ENCODE measurements at regions not wholly inside any gene's neighbourhood (a gene's known extent, or its start where the extent isn't known, plus 50 kb on each side); places are given as distances from the start of the nearest gene placed in this dataset.

DNA sequence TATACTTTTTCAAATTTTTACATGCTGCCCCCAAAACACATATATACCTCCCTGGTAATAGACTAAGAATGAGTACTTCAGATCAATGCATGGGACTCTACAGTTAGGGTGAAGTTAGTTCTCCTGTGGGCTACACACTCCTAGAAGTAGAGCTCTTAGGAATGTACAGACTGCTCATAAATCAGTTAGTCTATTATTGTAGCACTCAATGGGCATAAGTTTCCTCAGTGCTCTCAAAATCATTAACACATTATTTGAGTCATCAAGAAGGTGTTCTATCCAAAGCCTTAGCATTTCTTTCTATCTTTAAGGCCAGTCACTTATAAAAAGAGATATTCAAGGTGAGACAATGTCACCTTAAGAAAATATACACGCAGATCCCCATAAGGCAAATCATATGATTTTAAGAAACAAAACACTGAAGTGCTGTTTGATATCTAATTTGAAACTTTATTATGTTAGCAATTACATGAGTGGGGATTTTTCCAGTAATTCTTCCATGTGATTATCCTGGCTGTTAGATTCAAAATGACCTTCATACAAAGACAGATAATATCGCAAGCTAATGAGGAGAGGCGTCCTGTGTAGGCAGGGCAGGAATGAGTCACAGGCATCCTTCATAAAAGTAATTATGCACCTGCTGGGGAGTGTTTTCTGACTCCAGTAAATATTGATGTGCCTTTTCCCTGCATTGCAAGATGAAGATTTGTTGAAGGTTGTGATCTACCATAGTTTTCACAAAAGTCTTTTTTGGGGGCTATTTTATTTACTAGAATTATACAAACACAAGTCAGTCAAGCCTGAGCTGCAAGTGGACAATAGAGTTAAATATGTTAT, 167.2 kb upstream of the ATP1B1 start:
- CTCF ChIA-PET: interaction anchor here (0.9 kb wide), 1 partner anchor 17 kb away, joined by 3 read pairs; no protein-coding TSS in a partner anchor
- FAIRE-seq: no peak
- DNase-seq (ENCODE audit: low read depth in 1 of 2, low spot score in 1 of 2): no peak
- H3K4me2 ChIP-seq: no peak overlapping the region
- H3K4me3 ChIP-seq: no peak overlapping the region
- 0 out of 3 replicates have a peak, but pooled peaks cover 3% of the 10 kb centered on the region for H3K9me3 ChIP-seq
- POLR2A ChIA-PET: no interaction called here
- WGBS (ENCODE audit: missing lambda C conversion rate): 49% methylated on average over 3 of the region's 3 CpGs
- TF ChIP-seq, protein P1, sequence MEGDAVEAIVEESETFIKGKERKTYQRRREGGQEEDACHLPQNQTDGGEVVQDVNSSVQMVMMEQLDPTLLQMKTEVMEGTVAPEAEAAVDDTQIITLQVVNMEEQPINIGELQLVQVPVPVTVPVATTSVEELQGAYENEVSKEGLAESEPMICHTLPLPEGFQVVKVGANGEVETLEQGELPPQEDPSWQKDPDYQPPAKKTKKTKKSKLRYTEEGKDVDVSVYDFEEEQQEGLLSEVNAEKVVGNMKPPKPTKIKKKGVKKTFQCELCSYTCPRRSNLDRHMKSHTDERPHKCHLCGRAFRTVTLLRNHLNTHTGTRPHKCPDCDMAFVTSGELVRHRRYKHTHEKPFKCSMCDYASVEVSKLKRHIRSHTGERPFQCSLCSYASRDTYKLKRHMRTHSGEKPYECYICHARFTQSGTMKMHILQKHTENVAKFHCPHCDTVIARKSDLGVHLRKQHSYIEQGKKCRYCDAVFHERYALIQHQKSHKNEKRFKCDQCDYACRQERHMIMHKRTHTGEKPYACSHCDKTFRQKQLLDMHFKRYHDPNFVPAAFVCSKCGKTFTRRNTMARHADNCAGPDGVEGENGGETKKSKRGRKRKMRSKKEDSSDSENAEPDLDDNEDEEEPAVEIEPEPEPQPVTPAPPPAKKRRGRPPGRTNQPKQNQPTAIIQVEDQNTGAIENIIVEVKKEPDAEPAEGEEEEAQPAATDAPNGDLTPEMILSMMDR (IDR thresholded peaks at IDR 0.05): no peak
- TF ChIP-seq RAD21 (conservative IDR thresholded peaks at IDR 0.05 in 1 of 2, IDR thresholded peaks at IDR 0.05 in 1 of 2) (no peak), JUN (IDR thresholded peaks at IDR 0.05) (no peak), RARB (CRISPR knock-in tag; IDR thresholded peaks at IDR 0.05) (no peak)
- TF ChIP-seq, protein P2, sequence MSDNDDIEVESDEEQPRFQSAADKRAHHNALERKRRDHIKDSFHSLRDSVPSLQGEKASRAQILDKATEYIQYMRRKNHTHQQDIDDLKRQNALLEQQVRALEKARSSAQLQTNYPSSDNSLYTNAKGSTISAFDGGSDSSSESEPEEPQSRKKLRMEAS (IDR thresholded peaks at IDR 0.05): no peak
- H3K4me1 ChIP-seq: no peaks in the 10 kb centered on the region
- H3K27ac ChIP-seq: no peak overlapping the region
- no peak for ATAC-seq

GRCh38 chr1:168939947-168940223, 166.6 kb upstream of the ATP1B1 start:
- no peak overlapping the region for H3K27ac ChIP-seq
- FAIRE-seq: no peak
- TF ChIP-seq SMC3 (IDR thresholded peaks at IDR 0.05) (no peak), MAFK (IDR thresholded peaks at IDR 0.05; ENCODE audit: partially characterized antibody) (no peak)
- TF ChIP-seq, protein P3, sequence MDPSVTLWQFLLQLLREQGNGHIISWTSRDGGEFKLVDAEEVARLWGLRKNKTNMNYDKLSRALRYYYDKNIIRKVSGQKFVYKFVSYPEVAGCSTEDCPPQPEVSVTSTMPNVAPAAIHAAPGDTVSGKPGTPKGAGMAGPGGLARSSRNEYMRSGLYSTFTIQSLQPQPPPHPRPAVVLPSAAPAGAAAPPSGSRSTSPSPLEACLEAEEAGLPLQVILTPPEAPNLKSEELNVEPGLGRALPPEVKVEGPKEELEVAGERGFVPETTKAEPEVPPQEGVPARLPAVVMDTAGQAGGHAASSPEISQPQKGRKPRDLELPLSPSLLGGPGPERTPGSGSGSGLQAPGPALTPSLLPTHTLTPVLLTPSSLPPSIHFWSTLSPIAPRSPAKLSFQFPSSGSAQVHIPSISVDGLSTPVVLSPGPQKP (IDR thresholded peaks at IDR 0.05; ENCODE audit: low read depth, low read length): no peak
- ChIA-PET CTCF (interaction anchor here (0.9 kb wide), 1 partner anchor 16 kb away, joined by 3 read pairs; no protein-coding TSS in a partner anchor), POLR2A (no interaction called here)
- H3K9me3 ChIP-seq: 0 out of 3 replicates have a peak, but pooled peaks cover 3% of the 10 kb centered on the region
- H3K4me3 ChIP-seq: no peak overlapping the region
- H3K4me2 ChIP-seq: no peak overlapping the region
- H3K4me1 ChIP-seq: no peaks in the 10 kb centered on the region
- no peak for DNase-seq (ENCODE audit: low read depth in 1 of 2, low spot score in 1 of 2)
- ATAC-seq: no peak

GRCh38 chr1:168941640-168942039, 164.8 kb upstream of the ATP1B1 start:
- POLR2A ChIA-PET: no interaction called here
- CTCF ChIA-PET: no interaction called here

GRCh38 chr1:168942165-168942564, 164.3 kb upstream of the ATP1B1 start:
- ChIA-PET CTCF (no interaction called here), POLR2A (no interaction called here)
- no peak for ATAC-seq
- TF ChIP-seq, protein P4, sequence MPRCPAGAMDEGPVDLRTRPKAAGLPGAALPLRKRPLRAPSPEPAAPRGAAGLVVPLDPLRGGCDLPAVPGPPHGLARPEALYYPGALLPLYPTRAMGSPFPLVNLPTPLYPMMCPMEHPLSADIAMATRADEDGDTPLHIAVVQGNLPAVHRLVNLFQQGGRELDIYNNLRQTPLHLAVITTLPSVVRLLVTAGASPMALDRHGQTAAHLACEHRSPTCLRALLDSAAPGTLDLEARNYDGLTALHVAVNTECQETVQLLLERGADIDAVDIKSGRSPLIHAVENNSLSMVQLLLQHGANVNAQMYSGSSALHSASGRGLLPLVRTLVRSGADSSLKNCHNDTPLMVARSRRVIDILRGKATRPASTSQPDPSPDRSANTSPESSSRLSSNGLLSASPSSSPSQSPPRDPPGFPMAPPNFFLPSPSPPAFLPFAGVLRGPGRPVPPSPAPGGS (IDR thresholded peaks at IDR 0.05): no peak
- TF ChIP-seq, protein P5, sequence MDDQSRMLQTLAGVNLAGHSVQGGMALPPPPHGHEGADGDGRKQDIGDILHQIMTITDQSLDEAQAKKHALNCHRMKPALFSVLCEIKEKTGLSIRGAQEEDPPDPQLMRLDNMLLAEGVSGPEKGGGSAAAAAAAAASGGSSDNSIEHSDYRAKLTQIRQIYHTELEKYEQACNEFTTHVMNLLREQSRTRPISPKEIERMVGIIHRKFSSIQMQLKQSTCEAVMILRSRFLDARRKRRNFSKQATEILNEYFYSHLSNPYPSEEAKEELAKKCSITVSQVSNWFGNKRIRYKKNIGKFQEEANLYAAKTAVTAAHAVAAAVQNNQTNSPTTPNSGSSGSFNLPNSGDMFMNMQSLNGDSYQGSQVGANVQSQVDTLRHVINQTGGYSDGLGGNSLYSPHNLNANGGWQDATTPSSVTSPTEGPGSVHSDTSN (IDR thresholded peaks at IDR 0.05): no peak
- no peak for TF ChIP-seq CBX2 (IDR thresholded peaks at IDR 0.05; ENCODE audit: borderline replicate concordance, low read depth)
- no peak for TF ChIP-seq ZSCAN20 (CRISPR knock-in tag; IDR thresholded peaks at IDR 0.05)
- no peak for TF ChIP-seq ZNF302 (CRISPR knock-in tag; IDR thresholded peaks at IDR 0.05)
- TF ChIP-seq HDAC2 (IDR thresholded peaks at IDR 0.05): no peak
- no peak for TF ChIP-seq RARB (CRISPR knock-in tag; IDR thresholded peaks at IDR 0.05)
- TF ChIP-seq EHF (CRISPR knock-in tag; IDR thresholded peaks at IDR 0.05): no peak
- TF ChIP-seq PHF8 (IDR thresholded peaks at IDR 0.05; ENCODE audit: borderline replicate concordance, low read depth): no peak
- no peak for TF ChIP-seq BHLHE40 (IDR thresholded peaks at IDR 0.05; ENCODE audit: low read depth, low read length)
- no peak for TF ChIP-seq HEYL (CRISPR knock-in tag; IDR thresholded peaks at IDR 0.05)
- no peak for TF ChIP-seq POLR2AphosphoS2 (conservative IDR thresholded peaks at IDR 0.05; ENCODE audit: low read length)
- TF ChIP-seq RCOR1 (IDR thresholded peaks at IDR 0.05; ENCODE audit: low read depth, low read length): no peak
- TF ChIP-seq EHMT2 (IDR thresholded peaks at IDR 0.05; ENCODE audit: low read depth): no peak
- TF ChIP-seq NFE2L2 (conservative IDR thresholded peaks at IDR 0.05; ENCODE audit: low read length): no peak
- no peak for TF ChIP-seq JUN (IDR thresholded peaks at IDR 0.05)
- Histone ChIP-seq H3K27ac (no peak overlapping the region), H3K4me2 (no peak overlapping the region), H3K4me3 (no peak overlapping the region), H3K9me3 (no peaks in the 10 kb centered on the region), H3K4me1 (no peaks in the 10 kb centered on the region)
- 94% methylated on average over 2 of the region's 2 CpGs for WGBS (ENCODE audit: missing lambda C conversion rate)
- DNase-seq (ENCODE audit: low read depth in 1 of 2, low spot score in 1 of 2): no peak
- FAIRE-seq: no peak

More at GRCh38 chr1:168941640-168942039, 164.8 kb upstream of the ATP1B1 start:
- ATAC-seq: no peak
- DNase-seq (ENCODE audit: low read depth in 1 of 2, low spot score in 1 of 2): no peak
- H3K9me3 ChIP-seq: no peaks in the 10 kb centered on the region
- no peak for FAIRE-seq
- H3K4me2 ChIP-seq: no peak overlapping the region
- no peak overlapping the region for H3K27ac ChIP-seq
- H3K4me1 ChIP-seq: no peaks in the 10 kb centered on the region
- TF ChIP-seq HOXA7 (CRISPR knock-in tag; IDR thresholded peaks at IDR 0.05) (no peak), RCOR1 (IDR thresholded peaks at IDR 0.05; ENCODE audit: low read depth, low read length) (no peak), NFE2L2 (conservative IDR thresholded peaks at IDR 0.05; ENCODE audit: low read length) (no peak), HOXB5 (CRISPR knock-in tag; IDR thresholded peaks at IDR 0.05) (no peak)
- TF ChIP-seq, protein P4 (IDR thresholded peaks at IDR 0.05): no peak
- no peak overlapping the region for H3K4me3 ChIP-seq
